HG02798 (cell line): ENCODE measurements at regions not wholly inside any gene's neighbourhood (a gene's known extent, or its start where the extent isn't known, plus 50 kb on each side); places are given as distances from the start of the nearest gene placed in this dataset.
"Not testable (repeated sequence)": the region's sequence is repeated elsewhere in the genome, so short reads cannot be mapped to it uniquely, and the experiment has no call there.

Source experiments
- ATAC-seq: cut with Tn5 transposase; IDR thresholded peaks from one replicate; pipeline ENCODE4 v1.9.1; 2021; ENCODE audit warnings: mild to moderate bottlenecking; ENCODE audit not compliant: unreplicated experiment, poor library complexity

DNA sequence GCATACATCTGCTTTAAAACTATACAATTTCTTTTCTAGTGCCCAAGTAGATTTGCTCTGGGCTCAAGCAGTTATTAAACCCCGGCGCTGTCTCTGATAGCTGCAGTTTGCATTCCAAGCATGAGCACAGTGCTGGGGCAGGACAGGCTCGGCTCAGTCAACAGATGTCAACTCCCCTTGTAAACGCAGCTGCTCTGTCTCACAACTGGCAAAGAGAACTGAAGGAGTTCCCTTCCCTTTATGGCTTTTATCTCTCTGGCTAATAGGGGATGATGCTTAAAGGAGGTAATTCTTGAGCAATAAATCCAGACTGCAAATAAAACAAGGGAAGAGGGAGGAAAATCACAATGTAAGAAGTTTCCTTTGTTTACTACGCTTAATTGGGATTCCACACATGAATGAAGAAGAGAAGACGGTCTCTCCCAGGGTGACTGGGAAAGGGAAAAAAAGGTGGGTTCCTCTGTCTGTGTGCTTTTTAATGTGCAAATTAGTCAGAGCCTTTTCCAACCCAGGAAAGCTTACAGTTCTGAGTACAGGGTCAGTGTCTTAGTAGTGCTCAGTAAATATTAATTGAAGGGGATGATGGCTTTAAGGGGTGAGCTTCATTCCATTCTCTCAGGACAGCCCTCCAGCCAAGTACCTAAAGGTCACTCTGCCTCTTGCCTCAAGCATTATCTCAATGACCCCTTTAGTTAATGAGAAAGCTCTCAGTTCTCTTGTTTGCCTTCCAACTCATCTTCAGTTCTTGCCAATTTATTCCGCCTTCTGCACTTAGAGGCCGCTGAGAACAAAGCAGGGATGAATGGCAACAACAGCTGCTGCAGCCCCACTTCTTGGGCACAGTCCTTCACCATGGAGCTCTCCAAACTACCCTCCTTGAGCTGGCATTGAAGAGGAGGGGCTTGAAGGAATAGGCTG is 155.7 kb upstream of the JADE1 start:
- no peak for ATAC-seq

DNA sequence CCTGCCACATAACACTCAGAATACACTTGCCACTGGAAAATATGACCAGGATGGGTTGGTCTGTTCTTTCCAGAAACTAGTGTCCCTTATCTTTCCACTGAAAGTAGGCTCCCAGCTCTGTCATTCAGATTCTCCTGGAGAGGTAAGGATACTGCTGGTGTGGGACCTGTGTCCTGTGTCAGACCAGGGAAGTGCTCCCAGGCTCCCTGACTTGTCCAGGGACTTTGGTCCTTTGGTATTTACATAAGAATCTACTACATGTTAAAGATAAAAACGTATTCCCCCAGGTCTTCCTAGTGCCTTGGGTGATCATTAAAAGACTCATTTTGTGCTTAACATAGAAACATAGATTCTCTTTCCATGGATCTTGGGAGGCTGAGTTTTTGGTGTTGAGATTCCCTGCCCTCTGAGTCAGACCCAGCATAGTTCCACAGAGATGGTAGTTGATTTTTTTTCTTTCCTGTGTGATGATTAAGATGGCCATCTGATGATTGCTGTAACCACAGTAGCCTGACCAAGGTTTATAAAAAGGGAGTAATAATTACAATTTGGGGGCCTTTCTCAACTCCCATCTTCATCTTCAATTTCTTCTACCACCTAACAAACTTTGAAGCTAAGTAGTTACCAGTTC is 159.8 kb upstream of the JADE1 start:
- ATAC-seq = no peak

DNA sequence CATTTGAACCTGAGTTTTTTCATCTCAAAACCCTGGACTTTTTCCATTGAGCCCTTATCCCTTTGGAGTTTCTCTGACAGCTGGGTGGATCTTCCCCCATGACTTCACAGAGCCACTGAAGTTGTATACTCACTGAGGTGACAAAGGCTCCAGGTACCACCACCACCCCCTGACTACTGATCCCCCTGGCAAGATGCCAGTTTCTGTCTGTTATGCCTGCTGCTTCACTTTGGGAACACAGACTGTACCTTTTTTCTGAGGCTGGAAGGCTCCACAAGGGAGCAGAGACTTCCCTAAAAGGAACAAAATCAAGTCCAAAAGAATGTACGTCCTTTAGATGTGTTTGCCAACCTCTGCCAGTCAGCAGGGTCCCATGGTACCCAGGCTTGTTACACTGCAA is 160.3 kb upstream of the JADE1 start:
- no peak for ATAC-seq

DNA sequence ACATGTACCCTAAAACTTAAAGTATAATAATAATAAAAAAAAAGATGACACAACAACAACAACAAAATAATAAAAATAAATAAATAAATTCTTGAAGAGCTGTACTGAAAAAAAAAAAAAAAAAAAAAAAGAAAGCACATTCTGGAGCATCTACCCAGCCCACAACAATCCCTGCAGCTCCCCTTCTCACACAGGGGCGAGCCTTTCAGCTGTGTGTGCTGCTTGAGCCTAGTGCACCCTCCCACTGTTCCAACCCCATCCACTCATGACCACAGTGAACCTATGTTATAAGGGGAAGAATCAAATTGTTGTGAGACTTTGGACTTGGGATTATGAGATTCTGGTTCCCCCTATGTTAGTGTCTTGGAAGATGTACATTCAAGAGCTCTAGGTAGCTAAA is 161.5 kb upstream of the JADE1 start:
- ATAC-seq = no peak

DNA sequence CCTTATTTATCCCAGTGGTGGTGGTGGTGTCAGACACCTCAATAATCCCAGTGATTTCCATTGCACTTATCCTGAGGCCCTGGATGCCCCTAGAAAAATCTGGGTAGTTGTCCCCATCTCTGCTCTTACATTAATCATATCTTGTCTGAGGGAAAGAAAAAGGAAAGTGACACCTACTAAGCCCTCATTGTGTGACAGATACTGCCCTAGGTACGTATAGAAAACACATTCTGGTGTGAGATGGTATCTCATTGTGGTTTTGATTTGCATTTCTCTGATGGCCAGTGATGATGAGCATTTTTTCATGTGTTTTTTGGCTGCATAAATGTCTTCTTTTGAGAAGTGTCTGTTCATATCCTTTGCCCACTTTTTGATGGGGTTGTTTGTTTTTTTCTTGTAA is 162.6 kb upstream of the JADE1 start:
- peak; percentile 70 for ATAC-seq

DNA sequence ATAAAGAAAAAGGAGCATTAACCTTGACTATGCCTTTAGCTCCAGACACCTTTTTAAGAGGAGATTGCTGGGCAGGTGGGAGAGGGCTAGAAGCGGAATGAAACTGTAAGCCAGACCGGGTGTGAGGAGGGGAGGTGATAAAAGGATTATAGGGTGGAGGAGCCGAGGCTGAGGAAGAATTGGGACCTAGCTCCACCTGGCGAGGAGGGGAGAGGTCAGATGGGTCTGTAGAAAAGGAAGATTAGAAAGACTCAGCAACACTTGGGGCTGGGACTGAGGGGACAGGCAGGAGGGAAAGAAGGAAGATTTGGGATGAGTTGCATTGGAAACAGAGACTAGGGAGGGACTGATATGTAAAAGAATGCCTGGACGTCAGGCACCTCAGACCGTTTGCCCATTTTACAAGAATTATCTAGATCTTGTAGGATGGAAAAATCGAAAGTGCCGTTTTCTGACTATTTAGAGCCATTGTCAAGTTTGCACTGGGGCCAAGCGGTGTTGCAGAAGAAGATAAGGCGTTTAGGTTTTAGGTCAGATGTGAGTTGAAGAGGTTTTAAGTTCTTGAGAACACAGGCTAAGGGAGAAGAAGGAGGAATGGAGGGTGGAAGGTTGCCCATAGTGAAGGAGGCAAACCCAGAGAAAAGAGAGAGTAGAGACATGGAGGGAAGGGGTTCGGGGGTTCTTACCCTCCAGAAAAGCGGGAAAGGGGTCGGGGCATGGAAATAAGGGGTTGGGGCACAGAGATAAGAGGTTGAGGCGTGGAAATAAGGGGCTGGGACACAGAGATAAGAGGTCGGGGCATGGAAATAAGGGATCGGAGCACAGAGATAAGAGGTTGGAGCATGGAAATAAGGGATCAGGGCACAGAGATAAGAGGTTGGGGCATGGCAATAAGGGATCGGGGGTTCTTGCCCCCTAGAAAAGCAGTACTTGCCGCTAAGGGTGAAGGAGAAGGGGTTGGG is 164.5 kb upstream of the JADE1 start:
- not testable (repeated sequence) for ATAC-seq

DNA sequence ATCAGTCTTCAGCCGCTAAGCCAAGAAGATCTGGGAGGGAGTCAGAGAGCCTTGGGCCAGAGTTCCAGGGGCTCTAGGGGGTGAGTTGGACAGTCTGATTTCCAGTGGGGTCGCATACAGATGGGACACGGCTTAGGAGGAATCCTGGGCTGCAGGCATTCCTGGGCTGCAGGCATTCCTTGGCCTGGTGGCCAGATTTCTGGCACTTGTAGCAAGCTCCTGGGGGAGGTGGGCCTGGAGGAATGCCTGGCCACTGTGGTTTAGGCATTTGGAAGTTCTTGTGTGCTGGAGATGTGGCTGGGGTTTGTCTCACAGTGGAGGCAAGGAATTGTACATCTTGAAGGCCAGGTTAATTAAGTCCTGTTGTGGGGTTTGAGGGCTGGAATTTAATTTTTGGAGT is 165.4 kb upstream of the JADE1 start:
- ATAC-seq = not testable (repeated sequence)

DNA sequence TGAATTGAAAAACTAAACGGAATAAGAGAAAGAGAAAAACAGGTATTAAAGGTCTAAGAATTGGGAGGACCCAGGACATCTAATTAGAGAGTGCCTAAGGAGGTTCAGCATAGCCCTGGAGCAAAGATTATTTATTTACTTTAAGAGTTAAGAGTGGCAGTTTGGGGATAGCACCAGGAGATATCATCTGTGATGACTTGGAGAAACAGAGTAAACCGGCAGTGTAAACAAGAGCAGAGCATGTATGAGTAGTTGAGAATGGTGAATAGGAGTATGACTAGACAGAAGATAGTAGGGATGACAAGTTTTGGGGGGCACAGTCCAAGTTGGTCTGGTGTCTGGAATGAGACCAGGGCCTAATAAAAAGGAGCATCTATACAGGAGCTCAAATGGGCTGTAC is 167.9 kb upstream of the JADE1 start:
- ATAC-seq = not testable (repeated sequence)

DNA sequence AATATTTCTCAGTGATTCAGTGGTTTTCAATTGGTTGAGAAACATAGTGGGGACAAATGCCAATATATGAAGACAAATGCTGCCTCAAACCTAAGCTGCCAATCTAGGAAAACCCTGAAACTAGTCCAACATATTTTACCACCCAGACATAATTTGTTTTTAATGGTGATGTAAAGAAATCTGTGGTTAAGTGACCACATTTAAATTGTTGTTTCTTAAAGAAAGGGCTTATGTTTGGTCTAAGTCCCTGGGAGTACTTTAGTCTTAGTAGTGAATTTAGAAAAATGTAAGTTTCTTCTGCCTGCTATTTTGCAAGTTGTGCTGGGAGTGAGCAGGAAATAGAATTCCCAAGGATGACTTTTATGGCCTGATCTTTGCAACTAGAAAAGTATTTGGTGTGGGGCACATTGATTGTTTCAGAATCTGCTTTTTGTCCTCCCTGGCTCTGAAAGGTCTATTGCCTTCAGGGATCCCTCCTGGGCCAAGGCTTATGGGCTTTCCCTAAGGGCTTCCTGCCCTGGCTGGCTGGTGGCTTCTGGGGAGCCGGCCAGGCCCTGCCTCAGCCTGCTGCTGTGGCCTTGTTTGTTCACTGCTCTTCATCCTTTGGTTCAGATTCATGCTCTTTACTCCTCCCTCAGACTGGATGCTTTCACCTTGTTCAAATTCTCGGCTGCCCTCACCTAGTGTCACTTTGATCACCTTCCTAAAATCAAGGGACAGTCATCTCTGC is 169.8 kb upstream of the JADE1 start:
- ATAC-seq = no peak

DNA sequence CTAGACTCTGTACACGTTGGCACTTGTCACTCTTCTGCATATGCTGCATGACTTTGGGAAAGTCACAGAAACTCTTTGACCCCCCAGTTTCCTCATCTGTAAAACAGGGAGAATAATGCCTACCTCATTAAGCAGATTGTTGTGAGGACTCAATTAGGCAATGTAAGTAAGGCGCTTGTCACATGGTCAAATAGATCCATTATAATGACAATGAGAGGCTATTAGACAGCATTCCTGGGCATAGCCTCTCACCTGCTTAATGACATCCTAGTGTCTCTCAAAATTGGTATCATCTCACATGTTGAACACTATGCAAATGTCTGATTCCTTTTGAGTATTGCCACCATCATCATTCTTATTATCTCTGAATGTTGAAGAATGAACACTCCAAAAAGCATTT is 172.6 kb upstream of the JADE1 start:
- no peak for ATAC-seq

DNA sequence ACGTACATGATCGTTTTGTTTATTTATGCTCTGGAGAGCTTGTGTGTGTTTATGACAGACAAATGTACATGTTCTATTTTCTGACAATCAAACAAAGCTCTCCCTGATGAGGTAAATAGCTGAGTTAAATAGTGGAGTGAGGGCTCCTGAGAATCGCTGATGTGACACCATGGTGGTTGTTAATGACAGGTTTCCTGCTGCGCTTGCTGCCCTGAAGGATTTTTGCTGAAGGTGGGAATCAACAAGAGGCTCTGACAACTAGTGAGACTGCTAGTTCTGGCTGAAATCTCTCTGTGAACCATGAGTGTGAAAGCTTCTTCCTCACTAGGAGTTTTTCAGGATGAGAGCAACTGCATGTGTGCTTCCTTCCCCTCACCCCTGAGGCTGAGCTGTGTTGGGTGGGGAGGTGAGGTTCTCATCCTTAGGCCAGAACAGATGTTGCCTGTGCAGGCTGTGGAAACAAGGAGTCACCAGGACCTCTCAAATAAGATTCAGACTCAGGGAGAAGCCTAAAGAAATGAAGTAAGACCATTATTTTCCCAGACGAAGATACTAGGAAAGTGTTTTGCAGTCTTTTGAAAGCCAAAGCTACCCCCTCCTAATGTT is 173.4 kb upstream of the JADE1 start:
- ATAC-seq = no peak

DNA sequence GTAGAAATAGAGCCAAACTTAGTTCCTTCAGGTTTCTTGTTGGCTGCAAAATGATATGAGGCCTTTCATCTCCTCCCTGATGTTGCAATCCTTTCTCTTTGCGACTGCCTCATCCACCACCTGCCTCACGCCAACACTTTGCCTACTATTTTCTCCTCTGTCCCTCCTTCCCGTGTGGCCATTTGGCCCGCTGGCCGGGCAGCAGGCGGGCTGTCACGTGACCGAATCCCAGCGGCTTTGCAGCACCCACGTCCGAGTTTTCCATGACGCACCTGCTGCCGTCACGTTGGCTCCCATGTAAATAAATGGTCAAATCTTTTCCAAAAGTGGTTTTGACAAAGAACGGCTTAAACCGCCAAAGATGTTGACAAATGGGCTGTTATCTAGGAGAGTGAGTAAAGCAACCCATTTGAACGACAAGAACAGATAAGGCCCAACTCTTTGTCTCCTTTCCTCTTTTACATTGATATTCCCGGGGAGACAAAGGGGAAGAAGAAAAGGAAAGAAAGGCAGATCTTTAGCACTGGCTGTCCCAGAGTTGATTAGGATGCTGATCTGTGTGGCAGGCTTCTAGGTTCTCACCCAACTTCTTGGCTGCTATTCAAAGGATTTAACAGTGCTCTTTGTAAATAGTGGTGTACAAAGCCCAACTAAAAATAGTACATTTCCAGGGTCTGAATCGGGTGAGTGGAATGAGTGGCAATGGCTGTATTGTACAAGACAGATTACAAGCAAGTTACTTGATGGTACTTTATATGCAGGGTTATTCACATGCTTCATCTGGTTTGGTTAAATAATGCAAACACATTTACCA is 174.2 kb upstream of the JADE1 start:
- no peak for ATAC-seq

DNA sequence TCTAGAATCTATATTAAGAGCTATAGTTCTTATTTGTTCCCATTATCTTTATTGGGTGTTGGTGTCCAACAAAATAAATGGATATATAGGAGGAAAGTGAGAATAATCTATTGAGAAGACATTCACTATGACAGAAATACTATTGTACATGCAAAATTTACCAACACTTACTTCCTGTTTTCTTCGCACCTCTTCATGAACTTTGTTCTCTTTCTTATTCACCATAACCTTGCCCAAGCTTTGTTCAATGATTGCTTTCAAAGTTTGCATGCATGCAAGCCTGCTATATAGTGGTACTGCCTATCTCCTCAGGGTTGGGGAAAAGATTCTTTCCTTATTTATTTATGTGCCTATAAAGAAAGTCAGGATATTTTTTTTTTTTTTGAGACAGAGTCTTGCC is 176.4 kb upstream of the JADE1 start:
- ATAC-seq = peak; percentile 78

DNA sequence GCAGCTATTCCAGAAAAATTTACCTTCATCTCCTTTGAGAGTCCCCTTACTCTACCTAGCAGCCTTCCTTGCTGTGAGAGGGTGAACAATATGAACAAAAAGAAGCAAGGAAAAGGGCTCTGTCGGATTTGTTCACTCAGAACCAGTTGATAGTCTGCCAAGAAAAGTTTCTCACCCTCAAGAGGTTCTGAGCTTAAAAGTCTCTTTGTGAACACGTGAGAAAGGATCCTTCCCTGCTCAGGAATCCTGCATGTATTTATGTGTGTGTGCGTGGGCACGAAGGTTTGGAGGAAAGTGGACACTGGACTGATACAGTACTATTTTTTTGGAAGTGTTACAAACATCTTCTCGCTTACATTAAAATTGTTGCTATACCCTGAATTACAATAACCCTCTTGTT is 178.6 kb upstream of the JADE1 start:
- no peak for ATAC-seq

DNA sequence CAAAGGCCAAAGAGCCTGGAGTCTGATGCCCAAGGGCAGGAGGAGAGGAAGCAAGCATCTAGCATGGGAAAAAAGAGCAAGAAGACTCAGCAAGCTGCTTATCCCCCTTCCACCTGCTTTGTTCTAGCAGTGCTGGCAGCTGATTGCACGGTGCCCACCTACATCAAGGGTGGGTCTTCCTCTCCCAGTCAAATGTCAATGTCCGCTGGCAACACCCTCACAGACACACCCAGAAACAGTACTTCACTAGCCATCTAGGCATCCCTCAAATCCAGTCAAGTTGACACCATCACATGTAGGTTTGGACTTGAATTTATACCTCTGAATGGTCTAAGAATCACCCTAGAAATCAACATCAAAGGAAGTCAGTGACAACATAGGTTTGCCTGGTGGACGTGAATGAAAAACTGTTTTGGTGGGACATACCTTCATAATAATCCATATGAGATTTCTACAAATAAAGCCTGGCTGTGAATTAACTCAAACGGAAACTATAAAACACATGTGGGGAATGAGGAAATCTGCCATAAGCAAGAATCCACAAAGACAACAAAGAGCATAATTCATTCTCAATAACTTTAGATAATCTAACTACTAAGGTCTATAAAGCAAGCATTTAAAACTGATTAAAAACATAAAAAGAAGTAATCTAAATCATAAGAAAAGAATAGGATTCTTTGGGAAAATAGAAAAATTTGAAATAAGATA is 185.8 kb upstream of the JADE1 start:
- no peak for ATAC-seq

DNA sequence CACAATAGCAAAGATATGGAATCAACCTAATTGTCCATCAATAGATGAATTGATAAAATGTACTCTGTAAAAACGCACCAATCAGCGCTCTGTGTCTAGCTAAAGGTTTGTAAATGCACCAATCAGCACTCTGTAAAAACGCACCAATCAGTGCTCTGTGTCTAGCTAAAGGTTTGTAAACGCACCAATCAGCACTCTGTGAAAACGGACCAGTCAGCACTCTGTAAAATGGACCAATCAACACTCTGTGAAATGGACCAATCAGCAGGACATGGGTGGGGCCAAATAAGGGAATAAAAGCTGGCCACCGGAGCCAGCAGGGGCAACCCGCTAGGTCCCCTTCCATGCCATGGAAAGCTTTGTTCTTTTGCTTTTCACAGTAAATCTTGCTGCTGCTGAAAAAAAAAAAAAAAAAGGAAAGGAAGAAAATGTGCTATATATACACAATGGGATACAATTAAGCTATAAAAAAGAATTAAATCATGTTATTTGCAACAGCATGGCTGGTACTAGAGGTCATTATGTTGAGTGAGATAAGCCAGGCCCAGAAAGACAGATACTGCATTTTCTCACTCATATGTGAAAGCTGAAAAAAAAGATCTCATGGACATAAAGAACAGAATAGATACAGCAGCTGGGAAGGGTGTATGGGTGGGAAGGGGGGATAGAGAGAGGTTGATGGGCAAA is 189.1 kb upstream of the JADE1 start:
- not testable (repeated sequence) for ATAC-seq

DNA sequence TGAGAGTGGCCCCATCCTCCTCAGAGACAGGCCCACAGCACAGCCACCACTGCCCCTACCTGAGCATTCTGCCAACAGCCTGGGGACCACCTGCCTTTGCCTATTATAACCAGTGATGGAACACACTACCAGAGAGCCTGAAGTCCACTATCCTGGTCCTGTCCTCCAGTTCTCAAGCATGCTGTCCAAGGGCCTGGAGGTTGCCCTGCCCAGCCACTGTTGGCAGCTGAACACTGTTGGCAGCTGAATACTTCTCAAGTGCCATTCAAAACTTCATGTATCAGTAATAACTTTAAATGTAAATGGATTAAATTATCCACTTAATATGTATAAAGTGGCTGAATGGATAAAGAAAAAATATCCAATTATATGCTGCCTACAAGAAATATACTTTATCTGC is 194.3 kb upstream of the JADE1 start:
- no peak for ATAC-seq

DNA sequence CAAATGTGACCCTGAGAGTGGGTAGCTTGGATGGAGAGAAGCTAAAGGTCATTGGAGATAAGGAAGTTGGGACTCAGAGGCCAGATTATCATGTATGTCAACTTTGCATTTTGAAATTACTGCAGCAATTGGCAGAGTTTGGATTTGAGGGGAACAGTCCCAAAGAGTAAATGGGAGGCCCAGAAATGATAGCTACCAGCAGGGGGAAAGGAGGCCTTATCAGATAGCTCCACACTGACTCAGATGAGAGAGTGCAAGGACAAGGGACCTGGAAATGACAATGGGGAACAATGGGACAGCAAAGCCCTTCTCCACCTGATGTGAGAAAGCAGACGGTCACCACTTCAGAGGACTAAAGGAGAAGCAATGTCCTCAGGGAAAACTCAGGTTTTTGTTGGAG is 201.5 kb upstream of the JADE1 start:
- ATAC-seq = no peak
